HL-60 (cell line): ENCODE measurements at regions not wholly inside any gene's neighbourhood (a gene's known extent, or its start where the extent isn't known, plus 50 kb on each side); places are given as distances from the start of the nearest gene placed in this dataset.

Source experiments
- POLR2AphosphoS5 ChIP-seq: IDR thresholded peaks from 2 replicates; pipeline ENCODE4 v1.6.1; 2012; ENCODE audit warnings: low read depth
- TF ChIP-seq, protein P1 (sequence below): IDR thresholded peaks from one replicate; pipeline ENCODE4 v1.5.1; 2011; ENCODE audit warnings: low read length, control low read depth, inconsistent platforms; ENCODE audit not compliant: insufficient read depth

DNA sequence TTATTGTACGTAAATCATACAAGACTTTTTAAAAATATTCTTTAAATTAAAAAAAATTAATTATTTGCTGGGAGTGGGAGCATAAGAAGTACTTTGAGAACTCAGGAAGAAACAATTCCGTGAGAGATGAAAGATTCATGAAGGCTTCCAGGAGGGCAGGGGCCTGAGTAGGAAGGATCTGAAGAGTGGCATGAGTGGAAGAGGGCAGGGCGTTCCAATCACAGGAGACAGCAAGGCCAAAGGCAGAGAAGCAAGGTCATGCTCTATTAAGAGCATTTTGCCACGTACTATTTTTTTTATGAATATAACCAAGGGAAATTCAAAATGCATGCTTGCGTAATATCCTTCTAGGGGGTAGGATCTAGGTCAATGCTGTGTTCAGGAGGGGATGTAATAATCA, 265.5 kb downstream of the ZNF608 start:
- TF ChIP-seq, protein P1, sequence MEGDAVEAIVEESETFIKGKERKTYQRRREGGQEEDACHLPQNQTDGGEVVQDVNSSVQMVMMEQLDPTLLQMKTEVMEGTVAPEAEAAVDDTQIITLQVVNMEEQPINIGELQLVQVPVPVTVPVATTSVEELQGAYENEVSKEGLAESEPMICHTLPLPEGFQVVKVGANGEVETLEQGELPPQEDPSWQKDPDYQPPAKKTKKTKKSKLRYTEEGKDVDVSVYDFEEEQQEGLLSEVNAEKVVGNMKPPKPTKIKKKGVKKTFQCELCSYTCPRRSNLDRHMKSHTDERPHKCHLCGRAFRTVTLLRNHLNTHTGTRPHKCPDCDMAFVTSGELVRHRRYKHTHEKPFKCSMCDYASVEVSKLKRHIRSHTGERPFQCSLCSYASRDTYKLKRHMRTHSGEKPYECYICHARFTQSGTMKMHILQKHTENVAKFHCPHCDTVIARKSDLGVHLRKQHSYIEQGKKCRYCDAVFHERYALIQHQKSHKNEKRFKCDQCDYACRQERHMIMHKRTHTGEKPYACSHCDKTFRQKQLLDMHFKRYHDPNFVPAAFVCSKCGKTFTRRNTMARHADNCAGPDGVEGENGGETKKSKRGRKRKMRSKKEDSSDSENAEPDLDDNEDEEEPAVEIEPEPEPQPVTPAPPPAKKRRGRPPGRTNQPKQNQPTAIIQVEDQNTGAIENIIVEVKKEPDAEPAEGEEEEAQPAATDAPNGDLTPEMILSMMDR: no peak
- no peak for TF ChIP-seq POLR2AphosphoS5
